OCI-LY7 (cell line): ENCODE measurements at regions not wholly inside any gene's neighbourhood (a gene's known extent, or its start where the extent isn't known, plus 50 kb on each side); places are given as distances from the start of the nearest gene placed in this dataset.

Experiments used
- BruUV-seq: library from RNA; stranded (reverse); fragments of 400-500 nt; replicated peaks from 2 replicates; lab custom pipeline; 2021; lab: Mats Ljungman, UMichigan
- CTCF ChIA-PET: fragments of 300-600 bp; sonication (Branson Sonifier 250); formaldehyde crosslinking; loops from one replicate; lab custom pipeline; 2022; ENCODE audit warnings: antibody characterized with exemption; ENCODE audit not compliant: unreplicated experiment; lab: Charles Lee
- POLR2A ChIA-PET: fragments of 300-600 bp; sonication (Branson Sonifier 250); formaldehyde crosslinking; loops from one replicate; lab custom pipeline; 2022; ENCODE audit warnings: antibody characterized with exemption; lab: Charles Lee
- DNase-seq: peaks from one replicate; pipeline ENCODE4 v3.0.0-alpha.2; 2015; ENCODE audit warnings: low spot score
- H2AFZ ChIP-seq: fragments of 200-600 bp; sonication (generic), shearing (Covaris generic); 2 replicates; pipeline ENCODE4 v1.6.1; 2014; ENCODE audit warnings: mild to moderate bottlenecking, antibody characterized with exemption, low read length, moderate library complexity
- H3K27ac ChIP-seq: fragments of 200-600 bp; sonication (generic); 2 replicates; pipeline ENCODE4 v1.5.1; 2014; ENCODE audit warnings: mixed run types, low read depth, mild to moderate bottlenecking, moderate library complexity, low read length, inconsistent platforms; ENCODE audit not compliant: poor library complexity, severe bottlenecking
- H3K36me3 ChIP-seq: fragments of 200-600 bp; sonication (generic); 2 replicates; pipeline ENCODE4 v1.6.1; 2014; ENCODE audit warnings: mild to moderate bottlenecking, antibody characterized with exemption, low read length, moderate library complexity, mixed read lengths; ENCODE audit not compliant: insufficient read depth
- H3K4me1 ChIP-seq: fragments of 200-600 bp; sonication (generic); 2 replicates; pipeline ENCODE4 v1.5.1; 2014; ENCODE audit warnings: mild to moderate bottlenecking, low read length; ENCODE audit not compliant: insufficient read depth, poor library complexity, severe bottlenecking
- H3K4me2 ChIP-seq: fragments of 200-600 bp; sonication (generic); 2 replicates; pipeline ENCODE4 v1.6.1; 2014; ENCODE audit warnings: mild to moderate bottlenecking, low read length
- H3K4me3 ChIP-seq: fragments of 200-600 bp; sonication (generic); 2 replicates; pipeline ENCODE4 v1.5.1; 2014; ENCODE audit warnings: mild to moderate bottlenecking, low read depth, low read length; ENCODE audit not compliant: poor library complexity, severe bottlenecking
- H3K79me2 ChIP-seq: fragments of 200-600 bp; sonication (generic); 2 replicates; pipeline ENCODE4 v1.6.1; 2016; ENCODE audit warnings: low read depth, mild to moderate bottlenecking, low read length, moderate library complexity, mixed read lengths; ENCODE audit not compliant: insufficient read depth
- H3K9me2 ChIP-seq: fragments of 200-600 bp; sonication (generic); 2 replicates; pipeline ENCODE4 v1.6.1; 2016; ENCODE audit warnings: mild to moderate bottlenecking, low read length, mixed read lengths; ENCODE audit not compliant: insufficient read depth
- H3K9me3 ChIP-seq: fragments of 200-600 bp; sonication (generic); 2 replicates; pipeline ENCODE4 v1.6.1; 2014; ENCODE audit warnings: mild to moderate bottlenecking, mixed run types, low read length, mixed read lengths
- H4K20me1 ChIP-seq: fragments of 200-600 bp; sonication (generic); 2 replicates; pipeline ENCODE4 v1.6.1; 2014; ENCODE audit warnings: mild to moderate bottlenecking, antibody characterized with exemption, low read length, moderate library complexity, mixed read lengths; ENCODE audit not compliant: insufficient read depth
- CTCF ChIP-seq: fragments of 200-600 bp; sonication (generic); conservative IDR thresholded peaks from 2 replicates; pipeline ENCODE4 v1.5.1; 2014; ENCODE audit warnings: mild to moderate bottlenecking, antibody characterized with exemption, low read length, moderate library complexity, mixed read lengths
- EZH2phosphoT487 ChIP-seq: fragments of 200-600 bp; sonication (generic); IDR thresholded peaks from 2 replicates; pipeline ENCODE4 v1.6.1; 2018; ENCODE audit warnings: low read depth, borderline replicate concordance, mild to moderate bottlenecking, mixed run types, antibody characterized with exemption, low read length, moderate library complexity, mixed read lengths
- intact Hi-C: fragments of 100-400 bp; cut with micrococcal nuclease; formaldehyde crosslinking; loops from one replicate; pipeline ENCODE4 v1.10.0; 2022; ENCODE audit not compliant: unreplicated experiment

- no peak overlapping the region for H3K4me3 ChIP-seq
- H3K4me2 ChIP-seq: no peak overlapping the region
- TF ChIP-seq EZH2phosphoT487 (no peak), CTCF (no peak)
- no peaks in the 10 kb centered on the region for H3K4me1 ChIP-seq
- DNase-seq: no peak
- H2AFZ ChIP-seq: no peak overlapping the region
- H3K9me3 ChIP-seq: no peaks in the 10 kb centered on the region
- H4K20me1 ChIP-seq: no peaks in the 10 kb centered on the region
- ChIA-PET CTCF (no interaction called here), POLR2A (no interaction called here)
- intact Hi-C loops: no loop called here
- H3K27ac ChIP-seq: no peak overlapping the region
- BruUV-seq: no TSS peak
- no peaks in the 10 kb centered on the region for H3K79me2 ChIP-seq
- no peaks in the 10 kb centered on the region for H3K36me3 ChIP-seq
- no peaks in the 10 kb centered on the region for H3K9me2 ChIP-seq
Observed at GRCh38 chr4:181761156-181761555, 482.0 kb upstream of the TENM3 start.

- intact Hi-C loops: no loop called here
- Histone ChIP-seq H3K9me2 (no peaks in the 10 kb centered on the region), H3K4me1 (no peaks in the 10 kb centered on the region), H3K79me2 (no peaks in the 10 kb centered on the region), H4K20me1 (no peaks in the 10 kb centered on the region), H3K4me3 (no peak overlapping the region), H3K36me3 (no peaks in the 10 kb centered on the region), H3K4me2 (no peak overlapping the region), H3K9me3 (no peaks in the 10 kb centered on the region), H2AFZ (no peak overlapping the region), H3K27ac (no peak overlapping the region)
- ChIA-PET CTCF (no interaction called here), POLR2A (no interaction called here)
- no TSS peak for BruUV-seq
- no peak for DNase-seq
- no peak for TF ChIP-seq EZH2phosphoT487
- no peak for TF ChIP-seq CTCF
Observed at GRCh38 chr4:181766061-181766548, 477.1 kb upstream of the TENM3 start.

- Histone ChIP-seq H3K36me3 (no peaks in the 10 kb centered on the region), H3K79me2 (no peaks in the 10 kb centered on the region), H3K9me2 (no peaks in the 10 kb centered on the region), H3K27ac (no peak overlapping the region), H3K4me2 (no peak overlapping the region), H4K20me1 (no peaks in the 10 kb centered on the region), H3K9me3 (no peaks in the 10 kb centered on the region), H3K4me1 (no peaks in the 10 kb centered on the region), H2AFZ (no peak overlapping the region), H3K4me3 (no peak overlapping the region)
- no TSS peak for BruUV-seq
- ChIA-PET POLR2A (no interaction called here), CTCF (no interaction called here)
- intact Hi-C loops: no loop called here
- TF ChIP-seq EZH2phosphoT487 (no peak), CTCF (no peak)
- no peak for DNase-seq
Observed at GRCh38 chr4:181770971-181771370, 472.2 kb upstream of the TENM3 start.
